ENCODE measurements at regions not wholly inside any gene's neighbourhood (a gene's known extent, or its start where the extent isn't known, plus 50 kb on each side); places are given as distances from the start of the nearest gene placed in this dataset.

- H3K9ac ChIP-seq (ENCODE audit: low read length) = no peak overlapping the region
- H3K27me3 ChIP-seq (ENCODE audit: control insufficient read depth, insufficient read depth, low read length) = no peaks in the 10 kb centered on the region
- H3K27ac ChIP-seq (ENCODE audit: low read depth, low read length) = no peak overlapping the region
- H3K4me1 ChIP-seq (ENCODE audit: control insufficient read depth, insufficient read depth, low read length) = no peaks in the 10 kb centered on the region
- no peaks in the 10 kb centered on the region for H3K36me3 ChIP-seq (ENCODE audit: control insufficient read depth, insufficient read depth, low read length)
- no peak overlapping the region for H3K4me3 ChIP-seq (ENCODE audit: low read length)
Measured at GRCh38 chr5:86797677-86798076, 179.9 kb downstream of the COX7C start.

- Histone ChIP-seq H3K4me3 (ENCODE audit: low read length) (no peak overlapping the region), H3K9ac (ENCODE audit: low read length) (no peak overlapping the region), H3K27ac (ENCODE audit: low read depth, low read length) (no peak overlapping the region), H3K27me3 (ENCODE audit: control insufficient read depth, insufficient read depth, low read length) (no peaks in the 10 kb centered on the region), H3K36me3 (ENCODE audit: control insufficient read depth, insufficient read depth, low read length) (no peaks in the 10 kb centered on the region), H3K4me1 (ENCODE audit: control insufficient read depth, insufficient read depth, low read length) (no peaks in the 10 kb centered on the region)
Measured at GRCh38 chr5:86806206-86806605, 188.5 kb downstream of the COX7C start.

- no peaks in the 10 kb centered on the region for H3K27me3 ChIP-seq (ENCODE audit: control insufficient read depth, insufficient read depth, low read length)
- no peak overlapping the region for H3K9ac ChIP-seq (ENCODE audit: low read length)
- no peaks in the 10 kb centered on the region for H3K36me3 ChIP-seq (ENCODE audit: control insufficient read depth, insufficient read depth, low read length)
- no peak overlapping the region for H3K4me3 ChIP-seq (ENCODE audit: low read length)
- no peaks in the 10 kb centered on the region for H3K4me1 ChIP-seq (ENCODE audit: control insufficient read depth, insufficient read depth, low read length)
- no peak overlapping the region for H3K27ac ChIP-seq (ENCODE audit: low read depth, low read length)
Measured at GRCh38 chr5:86807046-86808031, 189.6 kb downstream of the COX7C start.

- Histone ChIP-seq H3K27ac (ENCODE audit: low read depth, low read length) (no peak overlapping the region), H3K4me1 (ENCODE audit: control insufficient read depth, insufficient read depth, low read length) (no peaks in the 10 kb centered on the region), H3K27me3 (ENCODE audit: control insufficient read depth, insufficient read depth, low read length) (no peaks in the 10 kb centered on the region), H3K4me3 (ENCODE audit: low read length) (no peak overlapping the region), H3K36me3 (ENCODE audit: control insufficient read depth, insufficient read depth, low read length) (no peaks in the 10 kb centered on the region), H3K9ac (ENCODE audit: low read length) (no peak overlapping the region)
Measured at GRCh38 chr5:86814315-86814714, 196.6 kb downstream of the COX7C start.

GRCh38 chr5:86814907-86815306, 197.2 kb downstream of the COX7C start:
- no peak overlapping the region for H3K27ac ChIP-seq (ENCODE audit: low read depth, low read length)
- H3K4me3 ChIP-seq (ENCODE audit: low read length) = no peak overlapping the region
- no peaks in the 10 kb centered on the region for H3K4me1 ChIP-seq (ENCODE audit: control insufficient read depth, insufficient read depth, low read length)
- H3K36me3 ChIP-seq (ENCODE audit: control insufficient read depth, insufficient read depth, low read length) = no peaks in the 10 kb centered on the region
- no peaks in the 10 kb centered on the region for H3K27me3 ChIP-seq (ENCODE audit: control insufficient read depth, insufficient read depth, low read length)
- no peak overlapping the region for H3K9ac ChIP-seq (ENCODE audit: low read length)

- Histone ChIP-seq H3K27ac (ENCODE audit: low read depth, low read length) (no peak overlapping the region), H3K27me3 (ENCODE audit: control insufficient read depth, insufficient read depth, low read length) (no peaks in the 10 kb centered on the region), H3K36me3 (ENCODE audit: control insufficient read depth, insufficient read depth, low read length) (no peaks in the 10 kb centered on the region)
Measured at GRCh38 chr5:86824637-86825036, 206.9 kb downstream of the COX7C start.

GRCh38 chr5:86831128-86831527, 213.4 kb downstream of the COX7C start:
- H3K9ac ChIP-seq (ENCODE audit: low read length) = no peak overlapping the region
- H3K4me3 ChIP-seq (ENCODE audit: low read length) = no peak overlapping the region
- H3K27me3 ChIP-seq (ENCODE audit: control insufficient read depth, insufficient read depth, low read length) = no peaks in the 10 kb centered on the region
- H3K36me3 ChIP-seq (ENCODE audit: control insufficient read depth, insufficient read depth, low read length) = no peaks in the 10 kb centered on the region
- no peaks in the 10 kb centered on the region for H3K4me1 ChIP-seq (ENCODE audit: control insufficient read depth, insufficient read depth, low read length)
- H3K27ac ChIP-seq (ENCODE audit: low read depth, low read length) = no peak overlapping the region

More at GRCh38 chr5:86824637-86825036, 206.9 kb downstream of the COX7C start:
- no peak overlapping the region for H3K9ac ChIP-seq (ENCODE audit: low read length)
- no peak overlapping the region for H3K4me3 ChIP-seq (ENCODE audit: low read length)
- H3K4me1 ChIP-seq (ENCODE audit: control insufficient read depth, insufficient read depth, low read length) = no peaks in the 10 kb centered on the region

GRCh38 chr5:86833868-86834267, 216.1 kb downstream of the COX7C start:
- H3K36me3 ChIP-seq (ENCODE audit: control insufficient read depth, insufficient read depth, low read length) = no peaks in the 10 kb centered on the region
- H3K9ac ChIP-seq (ENCODE audit: low read length) = no peak overlapping the region
- no peaks in the 10 kb centered on the region for H3K4me1 ChIP-seq (ENCODE audit: control insufficient read depth, insufficient read depth, low read length)
- H3K27me3 ChIP-seq (ENCODE audit: control insufficient read depth, insufficient read depth, low read length) = no peaks in the 10 kb centered on the region
- no peak overlapping the region for H3K4me3 ChIP-seq (ENCODE audit: low read length)
- no peak overlapping the region for H3K27ac ChIP-seq (ENCODE audit: low read depth, low read length)

- no peaks in the 10 kb centered on the region for H3K4me1 ChIP-seq (ENCODE audit: control insufficient read depth, insufficient read depth, low read length)
- H3K4me3 ChIP-seq (ENCODE audit: low read length) = no peak overlapping the region
- no peaks in the 10 kb centered on the region for H3K27me3 ChIP-seq (ENCODE audit: control insufficient read depth, insufficient read depth, low read length)
- H3K36me3 ChIP-seq (ENCODE audit: control insufficient read depth, insufficient read depth, low read length) = no peaks in the 10 kb centered on the region
- no peak overlapping the region for H3K9ac ChIP-seq (ENCODE audit: low read length)
- H3K27ac ChIP-seq (ENCODE audit: low read depth, low read length) = no peak overlapping the region
Measured at GRCh38 chr5:86837610-86838009, 219.9 kb downstream of the COX7C start.

- Histone ChIP-seq H3K4me3 (ENCODE audit: low read length) (no peak overlapping the region), H3K27me3 (ENCODE audit: control insufficient read depth, insufficient read depth, low read length) (no peaks in the 10 kb centered on the region), H3K9ac (ENCODE audit: low read length) (no peak overlapping the region), H3K27ac (ENCODE audit: low read depth, low read length) (no peak overlapping the region), H3K36me3 (ENCODE audit: control insufficient read depth, insufficient read depth, low read length) (no peaks in the 10 kb centered on the region), H3K4me1 (ENCODE audit: control insufficient read depth, insufficient read depth, low read length) (no peaks in the 10 kb centered on the region)
Measured at GRCh38 chr5:86838083-86838482, 220.3 kb downstream of the COX7C start.

- H3K4me3 ChIP-seq (ENCODE audit: low read length) = no peak overlapping the region
- no peak overlapping the region for H3K9ac ChIP-seq (ENCODE audit: low read length)
- H3K27ac ChIP-seq (ENCODE audit: low read depth, low read length) = no peak overlapping the region
- H3K27me3 ChIP-seq (ENCODE audit: control insufficient read depth, insufficient read depth, low read length) = no peaks in the 10 kb centered on the region
- no peaks in the 10 kb centered on the region for H3K36me3 ChIP-seq (ENCODE audit: control insufficient read depth, insufficient read depth, low read length)
- H3K4me1 ChIP-seq (ENCODE audit: control insufficient read depth, insufficient read depth, low read length) = no peaks in the 10 kb centered on the region
Measured at GRCh38 chr5:86841000-86841644, 223.4 kb downstream of the COX7C start.

GRCh38 chr5:86858442-86858841, 240.7 kb downstream of the COX7C start:
- no peaks in the 10 kb centered on the region for H3K27me3 ChIP-seq (ENCODE audit: control insufficient read depth, insufficient read depth, low read length)
- no peaks in the 10 kb centered on the region for H3K36me3 ChIP-seq (ENCODE audit: control insufficient read depth, insufficient read depth, low read length)
- H3K9ac ChIP-seq (ENCODE audit: low read length) = no peak overlapping the region
- no peak overlapping the region for H3K27ac ChIP-seq (ENCODE audit: low read depth, low read length)
- no peak overlapping the region for H3K4me3 ChIP-seq (ENCODE audit: low read length)
- H3K4me1 ChIP-seq (ENCODE audit: control insufficient read depth, insufficient read depth, low read length) = no peaks in the 10 kb centered on the region

Measured in rectal smooth muscle tissue (tissue), 1 donor.